B cell (primary cell): ENCODE measurements at regions not wholly inside any gene's neighbourhood (a gene's known extent, or its start where the extent isn't known, plus 50 kb on each side); places are given as distances from the start of the nearest gene placed in this dataset.

Experiments used
- ATAC-seq: fragments of 200-7000 bp; cut with Tn5 transposase; one replicate; pipeline ENCODE4 v1.10.0; 2021; ENCODE audit warnings: low read depth, mild to moderate bottlenecking, moderate number of reproducible peaks, moderate library complexity
- CTCF ChIA-PET: fragments of 350-600 bp; sonication (Branson Sonifier 250); formaldehyde crosslinking; loops from one replicate; lab custom pipeline; 2021; ENCODE audit warnings: antibody characterized with exemption, inconsistent platforms; lab: Charles Lee
- POLR2A ChIA-PET: fragments of 350-600 bp; sonication (Branson Sonifier 250); formaldehyde crosslinking; loops from one replicate; lab custom pipeline; 2021; ENCODE audit warnings: antibody characterized with exemption; lab: Charles Lee
- DNase-seq: peaks from one replicate; pipeline ENCODE4 v3.0.0; 2013
- H2AFZ ChIP-seq: 2 replicates; pipeline ENCODE4 v1.6.1; 2012; ENCODE audit warnings: mild to moderate bottlenecking, low read depth, low read length; ENCODE audit not compliant: insufficient read depth, poor library complexity, severe bottlenecking
- H3K27ac ChIP-seq, 2 donors: 1 replicate in 1 of 2; 2 replicates in 1 of 2; pipeline ENCODE4 v1.5.1; 2012 to 2013; ENCODE audit warnings: low read length in 2 of 2, mild to moderate bottlenecking in 2 of 2, moderate library complexity in 1 of 2
- H3K27me3 ChIP-seq, 4 experiments: fragments of 200-600 bp in 1 of 4; sonication (generic) in 1 of 4; replicated peaks in 1 of 4; 1 replicate in 2 of 4; 2 replicates in 2 of 4; pipeline versions ENCODE4 v1.6.1 to v1.7.0; 2013 to 2016; ENCODE audit warnings: low read length in 3 of 4, mild to moderate bottlenecking in 2 of 4, mixed read lengths in 1 of 4, moderate library complexity in 1 of 4; ENCODE audit not compliant: insufficient read depth in 4 of 4, control insufficient read depth in 3 of 4; ENCODE audit errors: control extremely low read depth in 1 of 4
- H3K36me3 ChIP-seq, 2 experiments: replicated peaks in 1 of 2; 1 replicate in 1 of 2; 2 replicates in 1 of 2; pipeline versions ENCODE4 v1.6.1 to v1.7.1; 2013; ENCODE audit warnings: low read length in 1 of 2; ENCODE audit not compliant: insufficient read depth in 2 of 2, control insufficient read depth in 1 of 2; ENCODE audit errors: control extremely low read depth in 1 of 2, extremely low read depth in 1 of 2
- H3K4me1 ChIP-seq, 2 donors: fragments of 200-600 bp in 1 of 2; sonication (generic) in 1 of 2; 1 replicate in 1 of 2; 2 replicates in 1 of 2; pipeline versions ENCODE4 v1.5.1 to v1.6.1; 2013 to 2017; ENCODE audit warnings: low read length in 2 of 2; ENCODE audit not compliant: control insufficient read depth in 2 of 2, insufficient read depth in 2 of 2
- H3K4me2 ChIP-seq: replicated peaks from 2 replicates; pipeline ENCODE3; 2012; ENCODE audit warnings: mild to moderate bottlenecking, low read depth, low read length; ENCODE audit not compliant: poor library complexity, severe bottlenecking
- H3K4me3 ChIP-seq, 5 experiments: fragments of 200-600 bp in 1 of 5; sonication (generic) in 1 of 5; 1 replicate in 3 of 5; 2 replicates in 2 of 5; pipeline versions ENCODE4 v1.5.1 to v1.7.0; 2011 to 2016; ENCODE audit warnings: low read length in 4 of 5, mild to moderate bottlenecking in 4 of 5, low read depth in 2 of 5, control low read depth in 1 of 5, moderate library complexity in 1 of 5; ENCODE audit not compliant: insufficient read depth in 1 of 5; ENCODE audit errors: control extremely low read depth in 1 of 5, extremely low read depth in 1 of 5
- H3K79me2 ChIP-seq: fragments of 200-600 bp; sonication (generic); one replicate; pipeline ENCODE4 v1.6.0; 2016; ENCODE audit warnings: low read length; ENCODE audit not compliant: control insufficient read depth, insufficient read depth
- H3K9ac ChIP-seq: fragments of 200-600 bp; sonication (generic); 2 replicates; pipeline ENCODE4 v1.6.1; 2017; ENCODE audit warnings: mild to moderate bottlenecking, low read length, moderate library complexity
- H3K9me3 ChIP-seq, 3 donors: one replicate each; pipeline versions ENCODE4 v1.6.1 to v1.7.1; 2013; ENCODE audit warnings: low read length in 2 of 3; ENCODE audit not compliant: control insufficient read depth in 2 of 3, insufficient read depth in 1 of 3; ENCODE audit errors: control extremely low read depth in 1 of 3
- H4K20me1 ChIP-seq: 2 replicates; pipeline ENCODE4 v1.6.0; 2012; ENCODE audit warnings: mild to moderate bottlenecking, low read length; ENCODE audit not compliant: insufficient read depth, control insufficient read depth, poor library complexity, severe bottlenecking
- H3K27ac Mint-ChIP-seq: one replicate; pipeline ENCODE4 v1.8.0; 2021; ENCODE audit warnings: mixed read lengths
- H3K27me3 Mint-ChIP-seq: one replicate; pipeline ENCODE4 v1.8.0; 2021; ENCODE audit warnings: mixed read lengths
- H3K4me1 Mint-ChIP-seq: one replicate; pipeline ENCODE4 v1.8.0; 2021; ENCODE audit warnings: mixed read lengths
- H3K4me3 Mint-ChIP-seq: one replicate; pipeline ENCODE4 v1.8.0; 2021; ENCODE audit warnings: mixed read lengths
- H3K9me3 Mint-ChIP-seq: one replicate; pipeline ENCODE4 v1.8.0; 2022; ENCODE audit warnings: mixed read lengths; ENCODE audit not compliant: insufficient read depth
- EZH2 ChIP-seq: IDR thresholded peaks from 2 replicates; pipeline ENCODE4 v1.6.1; 2012; ENCODE audit warnings: borderline replicate concordance, low read depth, mild to moderate bottlenecking, moderate library complexity, low read length; ENCODE audit not compliant: insufficient read depth, poor library complexity, severe bottlenecking
- WGBS: methylation state at CpG from one replicate; pipeline ENCODE4 v1.1.5; 2013; ENCODE audit warnings: missing lambda C conversion rate; ENCODE audit not compliant: insufficient coverage; 5-methylcytosine and 5-hydroxymethylcytosine counted together
- intact Hi-C: fragments of 100-400 bp; cut with micrococcal nuclease; formaldehyde crosslinking; loops from one replicate; pipeline ENCODE4 v1.10.0; 2022
- TF ChIP-seq, protein P1 (sequence below): fragments of 200-600 bp; IDR thresholded peaks from one replicate; pipeline ENCODE4 v1.8.0; 2022; ENCODE audit warnings: antibody characterized with exemption, mild to moderate bottlenecking

GRCh38 chr20:51970858-51971257 lies 168.5 kb upstream of the SALL4 start:
- Histone ChIP-seq H3K79me2 (no peaks in the 10 kb centered on the region), H3K9ac (no peak overlapping the region), H4K20me1 (no peaks in the 10 kb centered on the region), H2AFZ (no peak overlapping the region), H3K9me3 (no peaks in the 10 kb centered on the region), H3K36me3 (no peaks in the 10 kb centered on the region), H3K27me3 (no peaks in the 10 kb centered on the region), H3K27ac (no peak overlapping the region), H3K4me2 (no peak overlapping the region), H3K4me1 (no peaks in the 10 kb centered on the region), H3K4me3 (no peak overlapping the region)
- ATAC-seq (no peak), DNase-seq (no peak)
- TF ChIP-seq, protein P1, sequence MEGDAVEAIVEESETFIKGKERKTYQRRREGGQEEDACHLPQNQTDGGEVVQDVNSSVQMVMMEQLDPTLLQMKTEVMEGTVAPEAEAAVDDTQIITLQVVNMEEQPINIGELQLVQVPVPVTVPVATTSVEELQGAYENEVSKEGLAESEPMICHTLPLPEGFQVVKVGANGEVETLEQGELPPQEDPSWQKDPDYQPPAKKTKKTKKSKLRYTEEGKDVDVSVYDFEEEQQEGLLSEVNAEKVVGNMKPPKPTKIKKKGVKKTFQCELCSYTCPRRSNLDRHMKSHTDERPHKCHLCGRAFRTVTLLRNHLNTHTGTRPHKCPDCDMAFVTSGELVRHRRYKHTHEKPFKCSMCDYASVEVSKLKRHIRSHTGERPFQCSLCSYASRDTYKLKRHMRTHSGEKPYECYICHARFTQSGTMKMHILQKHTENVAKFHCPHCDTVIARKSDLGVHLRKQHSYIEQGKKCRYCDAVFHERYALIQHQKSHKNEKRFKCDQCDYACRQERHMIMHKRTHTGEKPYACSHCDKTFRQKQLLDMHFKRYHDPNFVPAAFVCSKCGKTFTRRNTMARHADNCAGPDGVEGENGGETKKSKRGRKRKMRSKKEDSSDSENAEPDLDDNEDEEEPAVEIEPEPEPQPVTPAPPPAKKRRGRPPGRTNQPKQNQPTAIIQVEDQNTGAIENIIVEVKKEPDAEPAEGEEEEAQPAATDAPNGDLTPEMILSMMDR = no peak
- no peak for TF ChIP-seq EZH2
- WGBS = 95% methylated on average over 6 of the region's 10 CpGs
- ChIA-PET POLR2A (no interaction called here), CTCF (no interaction called here)
- H3K9me3 Mint-ChIP-seq = no peaks in the 10 kb centered on the region
- intact Hi-C loops = no loop called here
- H3K4me1 Mint-ChIP-seq = no peaks in the 10 kb centered on the region
- H3K27ac Mint-ChIP-seq = no peak overlapping the region
- H3K4me3 Mint-ChIP-seq = no peak overlapping the region
- H3K27me3 Mint-ChIP-seq = peaks cover 3% of the 10 kb centered on the region

GRCh38 chr20:51969191-51969590 lies 166.9 kb upstream of the SALL4 start:
- ChIA-PET POLR2A (no interaction called here), CTCF (no interaction called here)
- H3K27ac ChIP-seq = no peak overlapping the region
- H3K9me3 ChIP-seq = no peaks in the 10 kb centered on the region
- no peaks in the 10 kb centered on the region for H3K79me2 ChIP-seq
- Mint-ChIP-seq H3K4me3 (no peak overlapping the region), H3K9me3 (no peaks in the 10 kb centered on the region), H3K27me3 (peaks cover 3% of the 10 kb centered on the region), H3K4me1 (no peaks in the 10 kb centered on the region), H3K27ac (no peak overlapping the region)
- no peaks in the 10 kb centered on the region for H3K27me3 ChIP-seq
- DNase-seq (no peak), ATAC-seq (no peak)
- no peak overlapping the region for H3K9ac ChIP-seq
- H4K20me1 ChIP-seq = no peaks in the 10 kb centered on the region
- H3K36me3 ChIP-seq = no peaks in the 10 kb centered on the region
- no peak overlapping the region for H2AFZ ChIP-seq
- TF ChIP-seq, protein P1 = no peak
- TF ChIP-seq EZH2 = no peak
- intact Hi-C loops = loop anchor here (5.0 kb wide), 1 partner anchor 982 kb away; no protein-coding TSS in a partner anchor
- WGBS = 79% methylated on average over 5 of the region's 5 CpGs
- no peak overlapping the region for H3K4me2 ChIP-seq
- H3K4me3 ChIP-seq = no peak overlapping the region
- H3K4me1 ChIP-seq = no peaks in the 10 kb centered on the region
